Retinal pigment epithelial cell (primary cell): ENCODE measurements at regions not wholly inside any gene's neighbourhood (a gene's known extent, or its start where the extent isn't known, plus 50 kb on each side); places are given as distances from the start of the nearest gene placed in this dataset.

ENCODE experiments used
- DNase-seq: peaks from one replicate; pipeline ENCODE4 v3.0.0-alpha.2; 2010; ENCODE audit warnings: low read depth
- H3K4me3 ChIP-seq: 2 replicates; pipeline ENCODE4 v1.5.1; 2011; ENCODE audit warnings: mild to moderate bottlenecking, low read length, control low read depth, moderate library complexity
- CTCF ChIP-seq: conservative IDR thresholded peaks from 2 replicates; pipeline ENCODE4 v1.5.1; 2011; ENCODE audit warnings: low read depth, low read length, control low read depth, inconsistent platforms

DNA sequence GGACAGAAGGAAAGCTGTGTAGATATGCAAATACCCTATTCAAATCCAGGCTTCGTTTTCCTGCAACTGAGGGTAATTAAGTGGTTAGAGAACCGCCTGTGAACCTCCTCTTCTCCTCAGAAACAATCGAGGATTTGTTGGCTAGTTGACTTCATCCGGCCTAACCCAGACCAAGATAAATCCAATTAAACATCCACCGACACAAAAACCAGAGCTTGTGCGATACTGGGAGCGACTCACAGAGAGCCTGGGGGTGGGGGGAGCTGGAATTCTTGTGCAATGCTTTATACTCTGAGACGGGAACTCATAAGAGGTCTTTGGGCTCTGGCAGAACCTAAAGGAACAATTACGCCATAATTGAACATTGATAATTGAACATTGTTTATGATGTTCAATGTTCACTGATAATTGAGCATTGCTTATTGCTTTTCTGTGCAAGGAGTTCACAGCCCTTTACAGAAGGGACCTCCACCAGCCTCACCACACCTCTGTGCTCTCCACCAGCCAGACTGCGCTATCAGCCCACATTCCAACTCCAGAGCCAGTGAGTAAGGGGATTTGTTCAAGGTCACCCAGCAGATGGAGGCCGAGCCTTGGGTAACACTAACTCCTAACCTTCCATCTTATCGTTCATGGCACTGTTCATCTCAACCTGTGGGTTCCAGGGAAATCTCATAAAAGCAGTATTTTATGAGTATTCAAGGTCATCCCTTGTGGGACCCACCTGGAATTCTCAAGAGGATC is 429.6 kb upstream of the JARID2 start:
- no peak for TF ChIP-seq CTCF
- DNase-seq, result peak; percentile 81
- H3K4me3 ChIP-seq, result no peak overlapping the region

- H3K4me3 ChIP-seq, result no peak overlapping the region
- no peak for DNase-seq
- TF ChIP-seq CTCF, result no peak
These were observed 428.8 kb upstream of the JARID2 start for GRCh38 chr6:14817074-14817473.

DNA sequence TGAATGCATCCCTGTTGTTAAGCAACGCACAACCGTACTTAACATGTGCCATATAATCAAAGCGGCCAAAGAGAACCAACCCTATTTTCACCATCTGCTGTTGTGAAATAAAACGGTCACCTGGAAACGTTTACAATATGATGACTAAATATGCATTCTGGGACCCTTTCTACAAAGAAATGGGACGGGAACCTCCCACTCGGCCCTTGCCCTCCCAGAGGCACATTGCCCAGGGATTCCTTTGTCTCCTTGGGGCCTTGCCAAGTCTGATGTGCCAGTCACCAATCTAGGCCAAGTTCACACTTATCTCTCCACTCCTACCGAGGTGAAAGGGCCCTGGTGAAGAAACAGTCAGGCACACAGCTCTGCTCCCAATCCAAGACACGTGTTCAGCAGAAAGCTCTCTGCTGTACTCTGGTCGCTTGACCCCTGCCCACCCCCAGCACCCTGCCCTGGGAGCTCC is 427.4 kb upstream of the JARID2 start:
- no peak for TF ChIP-seq CTCF
- H3K4me3 ChIP-seq, result no peak overlapping the region
- DNase-seq, result no peak

DNA sequence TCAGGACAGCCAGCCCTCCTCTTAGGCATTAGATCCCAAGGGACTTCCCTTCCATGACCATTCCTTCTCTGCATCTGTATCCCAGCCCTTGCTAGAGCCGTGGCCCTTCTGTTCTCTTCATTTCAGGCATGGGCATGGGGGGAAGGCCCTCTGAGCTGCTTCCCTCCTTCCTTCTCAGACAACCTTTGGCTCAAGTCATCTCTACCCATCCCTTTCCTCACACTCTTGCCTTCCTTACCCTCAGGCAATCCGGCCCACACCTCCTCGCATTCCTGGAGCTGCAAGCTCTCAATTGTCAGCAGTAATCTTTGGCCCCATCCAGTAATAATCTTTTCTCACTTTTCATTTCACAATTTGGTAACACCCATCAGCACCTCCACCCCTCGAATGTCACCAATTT is 426.9 kb upstream of the JARID2 start:
- H3K4me3 ChIP-seq, result no peak overlapping the region
- TF ChIP-seq CTCF, result no peak
- no peak for DNase-seq

DNA sequence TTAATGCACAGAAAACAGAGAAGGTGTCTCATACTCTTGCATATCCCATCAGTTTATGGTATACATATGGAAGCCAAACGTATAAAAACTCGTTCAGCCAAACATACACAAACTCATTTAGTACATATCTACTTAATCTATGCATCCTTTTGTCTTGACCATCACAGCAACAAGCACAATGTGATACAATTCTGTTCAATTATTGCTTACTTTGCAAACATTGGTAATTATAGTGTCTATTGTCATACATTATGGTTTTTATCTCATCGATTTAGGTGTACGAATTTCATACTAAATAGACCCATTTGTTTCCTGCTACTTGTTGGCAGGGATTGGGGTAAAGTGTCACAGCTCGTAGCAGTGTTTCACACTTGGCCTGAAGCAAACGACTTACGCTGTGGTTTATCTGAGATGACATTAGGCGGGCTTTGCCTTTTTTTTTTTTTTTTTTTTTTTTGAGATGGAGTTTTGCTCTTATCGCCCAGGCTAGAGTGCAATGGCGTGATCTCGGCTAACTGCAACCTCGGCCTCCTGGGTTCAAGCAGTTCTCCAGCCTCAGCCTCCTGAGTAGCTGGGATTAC is 425.9 kb upstream of the JARID2 start:
- no peak overlapping the region for H3K4me3 ChIP-seq
- DNase-seq, result no peak
- no peak for TF ChIP-seq CTCF

DNA sequence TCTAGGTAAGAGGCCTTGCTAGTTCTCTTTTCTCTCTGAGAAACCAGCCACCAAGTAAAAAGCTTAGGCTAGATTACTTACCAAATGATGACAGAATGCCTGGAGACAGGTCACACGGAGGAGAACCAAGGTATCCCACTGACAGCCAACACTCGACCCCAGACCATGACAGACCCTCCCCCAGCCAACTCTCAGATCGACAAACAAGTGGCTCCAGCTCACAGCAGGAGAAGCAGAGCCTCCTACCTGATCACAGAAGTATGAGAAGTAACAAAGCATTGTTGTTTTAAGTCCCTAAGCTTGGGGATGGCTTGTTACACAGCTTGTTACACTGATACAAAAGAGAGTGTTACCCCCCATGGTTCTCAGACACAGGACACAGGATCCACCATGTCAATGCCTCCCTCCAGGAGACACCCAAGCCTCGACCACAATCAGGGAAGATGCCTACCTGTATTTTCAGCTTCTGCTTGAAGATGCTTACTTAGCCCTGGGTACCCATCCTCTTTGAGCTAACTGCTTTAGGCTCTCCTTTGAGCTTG is 423.8 kb upstream of the JARID2 start:
- TF ChIP-seq CTCF, result no peak
- H3K4me3 ChIP-seq, result no peak overlapping the region
- DNase-seq, result no peak

- TF ChIP-seq CTCF, result no peak
- no peak overlapping the region for H3K4me3 ChIP-seq
- DNase-seq, result no peak
These were observed 423.2 kb upstream of the JARID2 start for GRCh38 chr6:14822679-14823078.
